ENCODE measurements at regions not wholly inside any gene's neighbourhood (a gene's known extent, or its start where the extent isn't known, plus 50 kb on each side); places are given as distances from the start of the nearest gene placed in this dataset.

GRCh38 chr11:114818382-114818781, 140.1 kb downstream of the NXPE2 start:
- Histone ChIP-seq H3K79me2 (no peaks in the 10 kb centered on the region), H3K27ac (no peak overlapping the region), H3K4me1 (no peaks in the 10 kb centered on the region), H3K9me3 (ENCODE audit: control insufficient read depth, low read length) (no peaks in the 10 kb centered on the region), H3K9ac (no peak overlapping the region), H3K36me3 (ENCODE audit: control insufficient read depth, insufficient read depth, low read length) (no peaks in the 10 kb centered on the region), H3K4me3 (ENCODE audit: low read depth, low read length) (no peak overlapping the region), H3K27me3 (ENCODE audit: control insufficient read depth, insufficient read depth, low read length) (no peaks in the 10 kb centered on the region), H3K4me2 (ENCODE audit: low read length) (no peak overlapping the region), H2AFZ (no peak overlapping the region)
- no peak for TF ChIP-seq CTCF (IDR thresholded peaks at IDR 0.05)

GRCh38 chr11:114819028-114819427, 140.7 kb downstream of the NXPE2 start:
- no peak overlapping the region for H2AFZ ChIP-seq
- H3K4me2 ChIP-seq (ENCODE audit: low read length) = no peak overlapping the region
- H3K27ac ChIP-seq = no peak overlapping the region
- no peaks in the 10 kb centered on the region for H3K4me1 ChIP-seq
- no peak for TF ChIP-seq CTCF (IDR thresholded peaks at IDR 0.05)
- H3K9ac ChIP-seq = no peak overlapping the region
- no peaks in the 10 kb centered on the region for H3K9me3 ChIP-seq (ENCODE audit: control insufficient read depth, low read length)
- H3K79me2 ChIP-seq = no peaks in the 10 kb centered on the region
- H3K27me3 ChIP-seq (ENCODE audit: control insufficient read depth, insufficient read depth, low read length) = no peaks in the 10 kb centered on the region
- H3K4me3 ChIP-seq (ENCODE audit: low read depth, low read length) = no peak overlapping the region
- no peaks in the 10 kb centered on the region for H3K36me3 ChIP-seq (ENCODE audit: control insufficient read depth, insufficient read depth, low read length)

- H3K4me1 ChIP-seq = no peaks in the 10 kb centered on the region
- H2AFZ ChIP-seq = no peak overlapping the region
- no peak overlapping the region for H3K4me3 ChIP-seq (ENCODE audit: low read depth, low read length)
- TF ChIP-seq CTCF (IDR thresholded peaks at IDR 0.05) = no peak
- H3K4me2 ChIP-seq (ENCODE audit: low read length) = no peak overlapping the region
- H3K9me3 ChIP-seq (ENCODE audit: control insufficient read depth, low read length) = no peaks in the 10 kb centered on the region
- H3K27ac ChIP-seq = no peak overlapping the region
- H3K27me3 ChIP-seq (ENCODE audit: control insufficient read depth, insufficient read depth, low read length) = no peaks in the 10 kb centered on the region
- no peak overlapping the region for H3K9ac ChIP-seq
- no peaks in the 10 kb centered on the region for H3K79me2 ChIP-seq
- no peaks in the 10 kb centered on the region for H3K36me3 ChIP-seq (ENCODE audit: control insufficient read depth, insufficient read depth, low read length)
These were observed 142.3 kb downstream of the NXPE2 start for GRCh38 chr11:114820621-114821020.

GRCh38 chr11:114821621-114822412, 143.5 kb downstream of the NXPE2 start:
- H3K27ac ChIP-seq = no peak overlapping the region
- no peak overlapping the region for H3K4me2 ChIP-seq (ENCODE audit: low read length)
- TF ChIP-seq CTCF (IDR thresholded peaks at IDR 0.05) = no peak

GRCh38 chr11:114826910-114827442, 148.6 kb downstream of the NXPE2 start:
- no peak overlapping the region for H3K27ac ChIP-seq
- H3K9me3 ChIP-seq (ENCODE audit: control insufficient read depth, low read length) = no peaks in the 10 kb centered on the region
- no peak overlapping the region for H2AFZ ChIP-seq
- no peaks in the 10 kb centered on the region for H3K36me3 ChIP-seq (ENCODE audit: control insufficient read depth, insufficient read depth, low read length)
- H3K9ac ChIP-seq = no peak overlapping the region
- H3K4me1 ChIP-seq = no peaks in the 10 kb centered on the region
- no peaks in the 10 kb centered on the region for H3K27me3 ChIP-seq (ENCODE audit: control insufficient read depth, insufficient read depth, low read length)
- no peak for TF ChIP-seq CTCF (IDR thresholded peaks at IDR 0.05)
- H3K79me2 ChIP-seq = no peaks in the 10 kb centered on the region
- H3K4me3 ChIP-seq (ENCODE audit: low read depth, low read length) = no peak overlapping the region
- H3K4me2 ChIP-seq (ENCODE audit: low read length) = no peak overlapping the region

More at GRCh38 chr11:114821621-114822412, 143.5 kb downstream of the NXPE2 start:
- no peaks in the 10 kb centered on the region for H3K79me2 ChIP-seq
- no peak overlapping the region for H3K9ac ChIP-seq
- H2AFZ ChIP-seq = no peak overlapping the region
- no peaks in the 10 kb centered on the region for H3K27me3 ChIP-seq (ENCODE audit: control insufficient read depth, insufficient read depth, low read length)
- H3K4me3 ChIP-seq (ENCODE audit: low read depth, low read length) = no peak overlapping the region
- H3K4me1 ChIP-seq = no peaks in the 10 kb centered on the region
- H3K9me3 ChIP-seq (ENCODE audit: control insufficient read depth, low read length) = no peaks in the 10 kb centered on the region
- no peaks in the 10 kb centered on the region for H3K36me3 ChIP-seq (ENCODE audit: control insufficient read depth, insufficient read depth, low read length)

Data from parathyroid adenoma (tissue), 2 donors.